ENCODE measurements at regions not wholly inside any gene's neighbourhood (a gene's known extent, or its start where the extent isn't known, plus 50 kb on each side); places are given as distances from the start of the nearest gene placed in this dataset.

DNA sequence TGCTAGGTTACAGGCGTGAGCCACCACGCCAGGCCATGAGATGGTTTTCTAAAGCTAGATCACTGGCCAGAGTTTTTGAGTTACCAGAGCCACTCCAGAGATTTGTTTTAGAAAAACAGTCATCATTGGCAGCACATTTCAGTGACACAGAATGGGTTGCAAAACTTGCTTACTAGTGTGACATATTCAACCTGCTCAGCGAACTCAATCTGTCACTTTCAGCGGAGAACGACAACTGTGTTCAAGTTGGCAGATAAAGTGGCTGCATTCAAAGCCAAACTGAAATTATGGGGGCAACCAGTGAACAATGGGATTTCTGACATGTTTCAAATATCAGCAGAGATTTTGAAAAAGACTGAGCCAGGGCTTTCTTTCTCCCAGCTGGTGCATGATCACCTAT is 456.3 kb upstream of the ISX start:
- TF ChIP-seq CTCF (IDR thresholded peaks at IDR 0.05): no peak
- TF ChIP-seq POLR2A (IDR thresholded peaks at IDR 0.05): no peak

Measured in body of pancreas (tissue), 4 donors.